Upper lobe of right lung (tissue), 1 donor: ENCODE measurements at regions not wholly inside any gene's neighbourhood (a gene's known extent, or its start where the extent isn't known, plus 50 kb on each side); places are given as distances from the start of the nearest gene placed in this dataset.

Experiments used
- ATAC-seq: fragments of 200-7000 bp; cut with Tn5 transposase; one replicate; pipeline ENCODE4 v1.9.1; 2020; ENCODE audit warnings: mild to moderate bottlenecking, moderate library complexity
- DNase-seq: peaks from one replicate; pipeline ENCODE4 v3.0.0-alpha.2; 2020
- H3K27ac ChIP-seq: fragments of 200-600 bp; one replicate; pipeline ENCODE4 v1.8.0; 2022
- H3K27me3 ChIP-seq: fragments of 200-600 bp; one replicate; pipeline ENCODE4 v1.8.0; 2022; ENCODE audit warnings: mild to moderate bottlenecking
- H3K36me3 ChIP-seq: fragments of 200-600 bp; one replicate; pipeline ENCODE4 v1.8.0; 2022
- H3K4me1 ChIP-seq: fragments of 200-600 bp; one replicate; pipeline ENCODE4 v1.8.0; 2022
- H3K4me3 ChIP-seq: fragments of 200-600 bp; one replicate; pipeline ENCODE4 v1.8.0; 2022; ENCODE audit warnings: mild to moderate bottlenecking
- H3K9me3 ChIP-seq: fragments of 200-600 bp; one replicate; pipeline ENCODE4 v1.8.0; 2022
- CTCF ChIP-seq: fragments of 200-600 bp; IDR thresholded peaks from one replicate; pipeline ENCODE4 v1.8.0; 2022; ENCODE audit warnings: antibody characterized with exemption
- intact Hi-C: fragments of 100-400 bp; cut with DNase I; formaldehyde crosslinking; loops from one replicate; pipeline ENCODE4 v1.11.0; 2022
- donor health status: DM: no; HTN: yes; CAD: no; lungs with severe emphysema.

GRCh38 chr6:6796818-6797217 is 208.3 kb downstream of the LY86 start:
- Histone ChIP-seq H3K27ac (no peak overlapping the region), H3K27me3 (no peaks in the 10 kb centered on the region), H3K9me3 (no peaks in the 10 kb centered on the region), H3K4me3 (no peak overlapping the region), H3K4me1 (peaks cover 6% of the 10 kb centered on the region), H3K36me3 (no peaks in the 10 kb centered on the region)
- DNase-seq (no peak), ATAC-seq (no peak)
- TF ChIP-seq CTCF = no peak
- intact Hi-C loops = no loop called here

GRCh38 chr6:6798448-6798860 is 209.9 kb downstream of the LY86 start:
- Histone ChIP-seq H3K9me3 (no peaks in the 10 kb centered on the region), H3K27ac (no peak overlapping the region), H3K36me3 (no peaks in the 10 kb centered on the region), H3K27me3 (no peaks in the 10 kb centered on the region), H3K4me3 (no peak overlapping the region), H3K4me1 (peaks cover 4% of the 10 kb centered on the region)
- DNase-seq (no peak), ATAC-seq (no peak)
- TF ChIP-seq CTCF = no peak
- intact Hi-C loops = no loop called here

GRCh38 chr6:6801005-6801335 is 212.4 kb downstream of the LY86 start:
- no peaks in the 10 kb centered on the region for H3K36me3 ChIP-seq
- no peaks in the 10 kb centered on the region for H3K4me1 ChIP-seq
- DNase-seq (no peak), ATAC-seq (peak; percentile 21)
- no peaks in the 10 kb centered on the region for H3K9me3 ChIP-seq
- no peak for TF ChIP-seq CTCF
- no peak overlapping the region for H3K27ac ChIP-seq
- intact Hi-C loops = no loop called here
- no peak overlapping the region for H3K4me3 ChIP-seq
- H3K27me3 ChIP-seq = no peaks in the 10 kb centered on the region

- ATAC-seq (peak; percentile 33), DNase-seq (no peak)
- no peak overlapping the region for H3K4me3 ChIP-seq
- intact Hi-C loops = no loop called here
- TF ChIP-seq CTCF = no peak
- H3K27me3 ChIP-seq = no peaks in the 10 kb centered on the region
- H3K27ac ChIP-seq = no peak overlapping the region
- H3K4me1 ChIP-seq = no peaks in the 10 kb centered on the region
- H3K9me3 ChIP-seq = no peaks in the 10 kb centered on the region
- no peaks in the 10 kb centered on the region for H3K36me3 ChIP-seq
Observed at GRCh38 chr6:6801635-6802218, 213.2 kb downstream of the LY86 start.

- Histone ChIP-seq H3K4me1 (no peaks in the 10 kb centered on the region), H3K27ac (no peak overlapping the region), H3K27me3 (no peaks in the 10 kb centered on the region), H3K9me3 (no peaks in the 10 kb centered on the region), H3K36me3 (no peaks in the 10 kb centered on the region), H3K4me3 (no peak overlapping the region)
- intact Hi-C loops = no loop called here
- ATAC-seq (peak; percentile 4), DNase-seq (no peak)
- no peak for TF ChIP-seq CTCF
Observed at GRCh38 chr6:6803180-6803977, 214.9 kb downstream of the LY86 start.
